ENCODE measurements at regions not wholly inside any gene's neighbourhood (a gene's known extent, or its start where the extent isn't known, plus 50 kb on each side); places are given as distances from the start of the nearest gene placed in this dataset.

DNA sequence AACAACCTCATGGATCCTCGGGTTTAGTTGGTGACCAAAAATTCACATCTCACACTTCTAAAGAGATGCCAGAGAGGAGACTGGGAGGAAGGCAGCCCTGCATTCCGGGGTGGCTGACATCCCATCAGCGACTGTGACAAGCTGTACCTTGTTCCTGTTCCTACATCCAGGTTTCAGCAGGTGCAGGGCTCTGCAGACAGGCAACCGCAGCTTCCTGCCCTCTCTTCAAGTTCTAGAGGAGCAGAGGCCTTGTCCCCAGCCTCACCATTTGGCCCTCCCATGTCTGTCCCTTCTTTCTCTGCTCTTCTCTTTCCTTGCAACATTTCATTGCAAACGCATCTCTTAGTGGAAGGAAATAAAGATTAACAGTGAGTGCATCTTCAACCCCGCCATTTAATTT is 454.6 kb downstream of the IRX1 start:
- Histone ChIP-seq H3K14ac (ENCODE audit: insufficient read depth, low read length) (no peak overlapping the region), H3K79me2 (ENCODE audit: insufficient read depth, low read length) (no peaks in the 10 kb centered on the region), H3K23me2 (ENCODE audit: insufficient read length, low read depth, low read length, poor library complexity, severe bottlenecking) (no peaks in the 10 kb centered on the region), H3K4ac (ENCODE audit: low read depth, low read length) (no peak overlapping the region), H4K5ac (ENCODE audit: insufficient read length, low read depth, low read length) (no peak overlapping the region), H2BK120ac (ENCODE audit: low read depth, low read length, poor library complexity, severe bottlenecking) (no peak overlapping the region), H3K4me1 (ENCODE audit: insufficient read depth, low read length) (no peaks in the 10 kb centered on the region), H3T11ph (ENCODE audit: low read length) (no peak overlapping the region), H3K27ac (ENCODE audit: insufficient read length, low read depth, low read length) (no peak overlapping the region), H3K79me1 (ENCODE audit: insufficient read depth, low read depth, low read length, poor library complexity, severe bottlenecking) (no peaks in the 10 kb centered on the region), H3K4me2 (ENCODE audit: insufficient read depth, insufficient read length, low read length) (no peak overlapping the region), H3K9me3 (ENCODE audit: control insufficient read depth, low read depth, low read length) (no peaks in the 10 kb centered on the region), H2BK20ac (ENCODE audit: low read depth, low read length, poor library complexity, severe bottlenecking) (no peak overlapping the region), H2BK5ac (ENCODE audit: insufficient read length, low read length) (no peak overlapping the region), H4K20me1 (ENCODE audit: control insufficient read depth, insufficient read depth, insufficient read length) (no peaks in the 10 kb centered on the region), H3K23ac (ENCODE audit: insufficient read length, low read depth, low read length) (no peak overlapping the region), H3K18ac (ENCODE audit: insufficient read length, low read depth, low read length) (no peak overlapping the region), H2BK15ac (ENCODE audit: low read depth, low read length) (no peak overlapping the region), H2AK5ac (ENCODE audit: insufficient read length, low read length) (no peak overlapping the region), H3K9ac (ENCODE audit: extremely low read depth, insufficient read length, low read length) (no peak overlapping the region), H3K27me3 (ENCODE audit: insufficient read depth, low read length) (no peaks in the 10 kb centered on the region), H4K91ac (ENCODE audit: insufficient read length, low read depth, low read length) (no peak overlapping the region), H2BK12ac (ENCODE audit: insufficient read length, low read depth, low read length) (no peak overlapping the region), H2AFZ (ENCODE audit: low read length) (no peak overlapping the region), H3K56ac (ENCODE audit: insufficient read length, low read depth, low read length) (no peak overlapping the region), H4K8ac (replicated peaks; ENCODE audit: insufficient read length, low read depth, low read length) (no peak overlapping the region)
- H3K36me3 Mint-ChIP-seq (ENCODE audit: insufficient read depth in 1 of 3, low read depth in 3 of 3), result no peaks in the 10 kb centered on the region
- TF ChIP-seq, protein P1, sequence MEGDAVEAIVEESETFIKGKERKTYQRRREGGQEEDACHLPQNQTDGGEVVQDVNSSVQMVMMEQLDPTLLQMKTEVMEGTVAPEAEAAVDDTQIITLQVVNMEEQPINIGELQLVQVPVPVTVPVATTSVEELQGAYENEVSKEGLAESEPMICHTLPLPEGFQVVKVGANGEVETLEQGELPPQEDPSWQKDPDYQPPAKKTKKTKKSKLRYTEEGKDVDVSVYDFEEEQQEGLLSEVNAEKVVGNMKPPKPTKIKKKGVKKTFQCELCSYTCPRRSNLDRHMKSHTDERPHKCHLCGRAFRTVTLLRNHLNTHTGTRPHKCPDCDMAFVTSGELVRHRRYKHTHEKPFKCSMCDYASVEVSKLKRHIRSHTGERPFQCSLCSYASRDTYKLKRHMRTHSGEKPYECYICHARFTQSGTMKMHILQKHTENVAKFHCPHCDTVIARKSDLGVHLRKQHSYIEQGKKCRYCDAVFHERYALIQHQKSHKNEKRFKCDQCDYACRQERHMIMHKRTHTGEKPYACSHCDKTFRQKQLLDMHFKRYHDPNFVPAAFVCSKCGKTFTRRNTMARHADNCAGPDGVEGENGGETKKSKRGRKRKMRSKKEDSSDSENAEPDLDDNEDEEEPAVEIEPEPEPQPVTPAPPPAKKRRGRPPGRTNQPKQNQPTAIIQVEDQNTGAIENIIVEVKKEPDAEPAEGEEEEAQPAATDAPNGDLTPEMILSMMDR (conservative IDR thresholded peaks at IDR 0.05), result no peak
- no CpG with 5 or more reads among the region's 6 CpGs for WGBS (ENCODE audit: extremely low coverage, insufficient read length, low lambda C conversion rate)
- no peak overlapping the region for H3K4me3 Mint-ChIP-seq
- H3K4me1 Mint-ChIP-seq, result peaks cover 2 to 6% of the 10 kb centered on the region in 2 experiments; a peak in 3 of 4 replicates
- DNase-seq, result no peak
- peaks cover 2% of the 10 kb centered on the region; the same call in 1 of the 2 replicates for H3K27me3 Mint-ChIP-seq (ENCODE audit: low read depth)
- peaks cover 0 to 2% of the 10 kb centered on the region in 2 experiments; a peak in 2 of 5 replicates for H3K9me3 Mint-ChIP-seq
- H3K27ac Mint-ChIP-seq, result no peak overlapping the region

Measured in H9 (cell line).